H1 (cell line): ENCODE measurements at regions not wholly inside any gene's neighbourhood (a gene's known extent, or its start where the extent isn't known, plus 50 kb on each side); places are given as distances from the start of the nearest gene placed in this dataset.

Source experiments
- JUN ChIP-seq: IDR thresholded peaks from 2 replicates; pipeline ENCODE4 v1.6.1; 2011; ENCODE audit warnings: low read depth, mild to moderate bottlenecking, improper control_type of control experiment, low read length
- MAFK ChIP-seq: IDR thresholded peaks from 2 replicates; pipeline ENCODE4 v1.6.1; 2012; ENCODE audit warnings: low read depth, mild to moderate bottlenecking, improper control_type of control experiment, low read length
- POLR2A ChIP-seq, 2 experiments: IDR thresholded peaks; 1 replicate in 1 of 2; 2 replicates in 1 of 2; pipeline ENCODE4 v1.6.1; 2011; ENCODE audit warnings: low read depth in 2 of 2, low read length in 2 of 2, mild to moderate bottlenecking in 2 of 2; ENCODE audit errors: control extremely low read depth in 1 of 2
- SIN3A ChIP-seq, 2 experiments: IDR thresholded peaks in 1 of 2; conservative IDR thresholded peaks in 1 of 2; 2 replicates each; pipeline ENCODE4 v1.6.1; 2011 to 2012; ENCODE audit warnings: low read length in 2 of 2, improper control_type of control experiment in 1 of 2, low read depth in 1 of 2, mild to moderate bottlenecking in 1 of 2
- SUZ12 ChIP-seq: fragments of 200-600 bp; sonication (generic); IDR thresholded peaks from 2 replicates; pipeline ENCODE4 v1.6.1; 2012; ENCODE audit warnings: mild to moderate bottlenecking, inconsistent platforms, low read length, moderate library complexity, mixed read lengths

DNA sequence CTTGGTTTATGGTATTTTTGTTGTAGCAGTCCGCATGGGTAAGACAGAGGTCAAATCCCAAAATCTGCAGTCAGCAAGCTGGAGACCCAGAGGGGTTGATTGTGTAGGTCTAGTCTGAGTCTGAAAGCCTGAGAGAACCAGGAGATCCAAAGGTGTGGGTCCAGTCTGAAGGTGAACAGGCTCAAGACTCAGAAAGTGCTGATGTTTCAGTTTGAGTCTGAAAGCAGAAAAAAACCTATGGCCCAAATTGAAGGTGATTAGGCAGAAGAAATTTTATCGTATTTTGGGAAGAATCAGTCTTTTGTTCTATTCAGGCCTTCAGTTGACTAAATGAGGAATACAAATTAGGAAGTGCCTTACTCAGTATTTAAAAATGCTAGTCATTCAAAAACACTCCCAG is 807.8 kb upstream of the FOXG1 start (continued):
- TF ChIP-seq MAFK = no peak
- no peak for TF ChIP-seq SIN3A (conservative IDR thresholded peaks at IDR 0.05 in 1 of 2, IDR thresholded peaks at IDR 0.05 in 1 of 2; ENCODE audit: low read depth in 1 of 2, low read length in 2 of 2)
- no peak for TF ChIP-seq POLR2A (IDR thresholded peaks at IDR 0.05; ENCODE audit: control extremely low read depth in 1 of 2, low read depth in 2 of 2, low read length in 2 of 2)
- no peak for TF ChIP-seq SUZ12
- TF ChIP-seq JUN = no peak
